ENCODE measurements at regions not wholly inside any gene's neighbourhood (a gene's known extent, or its start where the extent isn't known, plus 50 kb on each side); places are given as distances from the start of the nearest gene placed in this dataset.

DNA sequence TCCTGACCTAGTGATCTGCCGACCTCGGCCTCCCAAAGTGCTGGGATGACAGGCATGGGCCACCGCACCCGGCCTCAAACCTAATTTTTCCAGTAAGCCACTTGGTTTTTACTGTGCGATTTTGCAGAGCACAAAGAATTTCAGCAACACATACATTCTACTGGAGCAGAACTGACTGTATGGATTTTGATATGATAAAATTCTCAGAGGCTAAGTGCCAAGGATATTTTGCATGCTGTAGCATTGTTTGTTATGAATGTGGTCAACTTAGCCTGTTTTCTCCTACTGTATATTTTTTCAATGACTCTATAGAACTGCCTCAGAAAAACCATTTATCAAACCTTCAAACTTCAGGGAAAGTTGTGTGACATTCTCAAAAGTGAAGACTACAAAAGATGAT lies 89.2 kb downstream of the FAT3 start:
- ChIA-PET POLR2A (no interaction called here), CTCF (no interaction called here)
- Mint-ChIP-seq H3K9me3 (ENCODE audit: unreplicated experiment) (no peaks in the 10 kb centered on the region), H3K4me3 (ENCODE audit: unreplicated experiment) (no peak overlapping the region), H3K4me1 (ENCODE audit: insufficient read depth, unreplicated experiment) (peaks cover 19% of the 10 kb centered on the region), H3K27me3 (ENCODE audit: insufficient read depth, unreplicated experiment) (no peaks in the 10 kb centered on the region), H3K27ac (ENCODE audit: low read depth, unreplicated experiment) (no peak overlapping the region), H3K36me3 (ENCODE audit: insufficient read depth, unreplicated experiment) (no peaks in the 10 kb centered on the region)
- no peak for DNase-seq (ENCODE audit: unreplicated experiment)
- no TSS peak for BruUV-seq (replicated peaks)
- TF ChIP-seq, protein P1, sequence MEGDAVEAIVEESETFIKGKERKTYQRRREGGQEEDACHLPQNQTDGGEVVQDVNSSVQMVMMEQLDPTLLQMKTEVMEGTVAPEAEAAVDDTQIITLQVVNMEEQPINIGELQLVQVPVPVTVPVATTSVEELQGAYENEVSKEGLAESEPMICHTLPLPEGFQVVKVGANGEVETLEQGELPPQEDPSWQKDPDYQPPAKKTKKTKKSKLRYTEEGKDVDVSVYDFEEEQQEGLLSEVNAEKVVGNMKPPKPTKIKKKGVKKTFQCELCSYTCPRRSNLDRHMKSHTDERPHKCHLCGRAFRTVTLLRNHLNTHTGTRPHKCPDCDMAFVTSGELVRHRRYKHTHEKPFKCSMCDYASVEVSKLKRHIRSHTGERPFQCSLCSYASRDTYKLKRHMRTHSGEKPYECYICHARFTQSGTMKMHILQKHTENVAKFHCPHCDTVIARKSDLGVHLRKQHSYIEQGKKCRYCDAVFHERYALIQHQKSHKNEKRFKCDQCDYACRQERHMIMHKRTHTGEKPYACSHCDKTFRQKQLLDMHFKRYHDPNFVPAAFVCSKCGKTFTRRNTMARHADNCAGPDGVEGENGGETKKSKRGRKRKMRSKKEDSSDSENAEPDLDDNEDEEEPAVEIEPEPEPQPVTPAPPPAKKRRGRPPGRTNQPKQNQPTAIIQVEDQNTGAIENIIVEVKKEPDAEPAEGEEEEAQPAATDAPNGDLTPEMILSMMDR (IDR thresholded peaks at IDR 0.05; ENCODE audit: unreplicated experiment): no peak
- intact Hi-C loops (cut with micrococcal nuclease): no loop called here

DNA sequence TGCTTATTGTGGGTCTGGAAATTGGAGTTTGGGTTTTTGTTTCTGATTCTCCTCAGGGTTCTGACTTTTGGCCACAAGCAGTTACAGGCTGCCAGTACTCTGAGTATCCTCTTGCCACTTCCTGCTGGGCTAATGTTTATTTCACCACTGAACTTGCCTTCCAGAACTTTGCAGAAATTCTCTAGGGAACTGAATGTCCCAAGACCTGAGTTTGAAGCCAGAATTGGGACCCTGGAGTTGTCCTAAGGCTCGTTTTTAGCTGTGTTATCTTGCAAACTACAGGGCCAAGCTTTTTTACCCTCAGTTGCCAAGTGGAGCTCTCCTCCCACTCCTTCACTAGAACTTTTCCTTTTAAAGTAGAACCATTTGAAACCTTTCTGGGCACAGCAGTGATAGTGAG lies 89.9 kb downstream of the FAT3 start:
- BruUV-seq (replicated peaks): no TSS peak
- TF ChIP-seq, protein P1 (IDR thresholded peaks at IDR 0.05; ENCODE audit: unreplicated experiment): no peak

DNA sequence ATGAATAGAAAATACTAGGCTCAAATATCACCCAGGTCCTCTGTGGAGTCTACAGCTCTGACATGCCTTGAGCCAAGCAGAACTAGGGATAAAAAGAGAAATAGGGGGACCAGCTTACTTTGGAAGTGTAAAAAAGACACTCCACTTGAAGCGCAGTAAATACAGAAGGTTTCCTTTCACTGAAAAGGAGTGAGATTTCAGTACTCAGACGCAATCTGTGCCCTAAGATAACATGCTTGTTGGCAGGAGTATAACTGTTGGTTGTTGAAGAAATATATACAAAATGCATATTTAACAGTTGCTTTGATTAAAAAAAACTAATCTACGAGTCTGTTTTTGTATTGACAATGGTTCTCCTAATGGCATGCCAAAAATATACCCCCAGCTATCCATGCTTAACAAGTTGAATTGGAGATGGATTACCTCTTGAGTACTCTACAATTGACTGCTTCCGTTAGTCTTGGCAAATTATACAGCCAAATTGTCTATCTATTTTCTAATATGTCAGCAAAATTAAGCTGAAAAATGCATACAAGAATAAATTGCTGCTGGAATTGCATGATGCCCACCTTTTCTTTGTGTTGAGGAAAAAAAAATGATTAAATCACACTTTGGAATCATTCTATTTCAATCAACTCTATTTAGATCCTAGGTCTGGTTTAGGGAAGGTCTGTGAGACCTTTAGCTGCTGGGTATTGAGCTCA lies 91.6 kb downstream of the FAT3 start:
- Mint-ChIP-seq H3K4me1 (ENCODE audit: insufficient read depth, unreplicated experiment) (peaks cover 19% of the 10 kb centered on the region), H3K27me3 (ENCODE audit: insufficient read depth, unreplicated experiment) (no peaks in the 10 kb centered on the region), H3K4me3 (ENCODE audit: unreplicated experiment) (no peak overlapping the region), H3K36me3 (ENCODE audit: insufficient read depth, unreplicated experiment) (no peaks in the 10 kb centered on the region), H3K9me3 (ENCODE audit: unreplicated experiment) (no peaks in the 10 kb centered on the region), H3K27ac (ENCODE audit: low read depth, unreplicated experiment) (no peak overlapping the region)
- TF ChIP-seq, protein P1 (IDR thresholded peaks at IDR 0.05; ENCODE audit: unreplicated experiment): no peak
- intact Hi-C loops (cut with micrococcal nuclease): no loop called here
- DNase-seq (ENCODE audit: unreplicated experiment): no peak
- ChIA-PET POLR2A (no interaction called here), CTCF (interaction anchor here (0.6 to 1.0 kb wide), 4 partner anchors 104 to 920 kb away, joined by 3 to 4 read pairs (median 3); no protein-coding TSS in a partner anchor)
- BruUV-seq (replicated peaks): no TSS peak

More for the DNA sequence above, 89.9 kb downstream of the FAT3 start:
- ChIA-PET POLR2A (no interaction called here), CTCF (interaction anchor here (0.5 to 0.7 kb wide), 2 partner anchors 9 to 542 kb away, joined by 3 read pairs; no protein-coding TSS in a partner anchor)
- intact Hi-C loops (cut with micrococcal nuclease): no loop called here
- no peaks in the 10 kb centered on the region for H3K9me3 Mint-ChIP-seq (ENCODE audit: unreplicated experiment)
- H3K36me3 Mint-ChIP-seq (ENCODE audit: insufficient read depth, unreplicated experiment): no peaks in the 10 kb centered on the region
- H3K27ac Mint-ChIP-seq (ENCODE audit: low read depth, unreplicated experiment): peak overlapping the region; percentile 71
- no peak for DNase-seq (ENCODE audit: unreplicated experiment)
- H3K27me3 Mint-ChIP-seq (ENCODE audit: insufficient read depth, unreplicated experiment): no peaks in the 10 kb centered on the region
- no peak overlapping the region for H3K4me3 Mint-ChIP-seq (ENCODE audit: unreplicated experiment)
- H3K4me1 Mint-ChIP-seq (ENCODE audit: insufficient read depth, unreplicated experiment): peaks cover 19% of the 10 kb centered on the region

DNA sequence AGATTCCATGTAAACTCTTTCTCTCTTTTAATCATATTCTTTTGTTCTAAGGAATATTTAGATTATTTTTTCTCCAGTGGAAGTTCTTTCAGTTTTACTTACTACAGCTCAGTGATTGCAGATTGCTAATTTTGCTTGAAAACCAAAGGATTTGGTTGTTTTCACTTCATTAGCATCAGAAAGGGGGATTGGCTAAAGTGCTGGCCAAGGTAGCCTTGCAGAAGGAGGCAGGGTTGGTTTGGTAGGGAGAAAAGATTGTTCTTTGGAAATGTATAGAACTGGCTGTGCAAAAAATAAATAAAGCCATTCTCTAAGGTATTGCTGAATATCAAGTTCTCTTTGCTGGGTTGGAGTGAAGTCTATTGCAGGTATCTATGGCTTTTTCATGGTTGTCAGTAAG lies 92.6 kb downstream of the FAT3 start:
- DNase-seq (ENCODE audit: unreplicated experiment): no peak
- BruUV-seq (replicated peaks): no TSS peak
- ChIA-PET POLR2A (no interaction called here), CTCF (no interaction called here)
- no peaks in the 10 kb centered on the region for H3K36me3 Mint-ChIP-seq (ENCODE audit: insufficient read depth, unreplicated experiment)
- TF ChIP-seq, protein P1 (IDR thresholded peaks at IDR 0.05; ENCODE audit: unreplicated experiment): no peak
- peaks cover 14% of the 10 kb centered on the region for H3K4me1 Mint-ChIP-seq (ENCODE audit: insufficient read depth, unreplicated experiment)
- no peak overlapping the region for H3K4me3 Mint-ChIP-seq (ENCODE audit: unreplicated experiment)
- no peak overlapping the region for H3K27ac Mint-ChIP-seq (ENCODE audit: low read depth, unreplicated experiment)
- no peaks in the 10 kb centered on the region for H3K27me3 Mint-ChIP-seq (ENCODE audit: insufficient read depth, unreplicated experiment)
- intact Hi-C loops (cut with micrococcal nuclease): no loop called here
- H3K9me3 Mint-ChIP-seq (ENCODE audit: unreplicated experiment): no peaks in the 10 kb centered on the region
